PC-9 (cell line): ENCODE measurements at regions not wholly inside any gene's neighbourhood (a gene's known extent, or its start where the extent isn't known, plus 50 kb on each side); places are given as distances from the start of the nearest gene placed in this dataset.

Experiments
- BruUV-seq: library from RNA; stranded (reverse); fragments of 400-500 nt; replicated peaks from 2 replicates; lab custom pipeline; 2021; lab: Mats Ljungman, UMichigan
- CTCF ChIA-PET: fragments of 300-600 bp; sonication (Branson Sonifier 250); formaldehyde crosslinking; loops from one replicate; lab custom pipeline; 2022; ENCODE audit warnings: antibody characterized with exemption; lab: Charles Lee
- POLR2A ChIA-PET: fragments of 300-600 bp; sonication (Branson Sonifier 250); formaldehyde crosslinking; loops from one replicate; lab custom pipeline; 2022; ENCODE audit warnings: antibody characterized with exemption; ENCODE audit not compliant: unreplicated experiment; lab: Charles Lee
- DNase-seq, 2 experiments: peaks; one replicate each; pipeline versions ENCODE4 v3.0.0 to v3.0.0-alpha.2; 2015 to 2022; ENCODE audit warnings: mixed read lengths in 1 of 2
- H2AFZ ChIP-seq: fragments of 200-600 bp; sonication (generic); 2 replicates; pipeline ENCODE4 v1.8.1; 2017; ENCODE audit warnings: antibody characterized with exemption
- H3F3A ChIP-seq: fragments of 200-600 bp; sonication (generic); 2 replicates; pipeline ENCODE4 v1.8.1; 2017; ENCODE audit warnings: antibody characterized with exemption, mild to moderate bottlenecking, low read depth; ENCODE audit not compliant: insufficient read depth
- H3K27ac ChIP-seq: fragments of 200-600 bp; sonication (generic); 2 replicates; pipeline ENCODE4 v1.6.1; 2016; ENCODE audit warnings: mixed run types
- H3K27me3 ChIP-seq: fragments of 200-600 bp; sonication (generic); 2 replicates; pipeline ENCODE4 v1.6.1; 2016; ENCODE audit warnings: low read depth, mixed run types; ENCODE audit not compliant: insufficient read depth
- H3K36me3 ChIP-seq: fragments of 200-600 bp; sonication (generic); 2 replicates; pipeline ENCODE4 v1.6.1; 2016; ENCODE audit warnings: low read depth, mixed run types
- H3K4me1 ChIP-seq: fragments of 200-600 bp; sonication (generic); replicated peaks from 2 replicates; pipeline ENCODE4 v1.6.1; 2016; ENCODE audit warnings: mixed run types; ENCODE audit not compliant: insufficient read depth
- H3K4me2 ChIP-seq: fragments of 200-600 bp; sonication (generic); 2 replicates; pipeline ENCODE4 v1.6.1; 2017; ENCODE audit warnings: mixed run types
- H3K4me3 ChIP-seq: fragments of 200-600 bp; sonication (generic); 2 replicates; pipeline ENCODE4 v1.6.1; 2016; ENCODE audit warnings: mixed run types
- H3K79me2 ChIP-seq: fragments of 200-600 bp; sonication (generic); 2 replicates; pipeline ENCODE4 v1.6.1; 2017; ENCODE audit warnings: low read depth, mixed run types
- H3K9me2 ChIP-seq: fragments of 200-600 bp; sonication (generic); 2 replicates; pipeline ENCODE4 v1.8.1; 2017; ENCODE audit warnings: mild to moderate bottlenecking; ENCODE audit not compliant: insufficient read depth
- H3K9me3 ChIP-seq: fragments of 200-600 bp; sonication (generic); 2 replicates; pipeline ENCODE4 v1.8.1; 2016; ENCODE audit warnings: low read depth; ENCODE audit not compliant: insufficient read depth
- H4K20me1 ChIP-seq: fragments of 200-600 bp; sonication (generic); 2 replicates; pipeline ENCODE4 v1.8.1; 2017; ENCODE audit not compliant: insufficient read depth
- CTCF ChIP-seq: fragments of 200-600 bp; sonication (generic); conservative IDR thresholded peaks from 2 replicates; pipeline ENCODE4 v1.6.1; 2017; ENCODE audit warnings: mixed run types, antibody characterized with exemption, mild to moderate bottlenecking, moderate library complexity
- EZH2 ChIP-seq: fragments of 200-600 bp; sonication (generic); IDR thresholded peaks from 2 replicates; pipeline ENCODE4 v1.8.0; 2017; ENCODE audit warnings: antibody characterized with exemption, low read depth
- intact Hi-C: fragments of 100-400 bp; cut with micrococcal nuclease; formaldehyde crosslinking; loops from one replicate; pipeline ENCODE4 v1.10.0; 2022; ENCODE audit not compliant: unreplicated experiment

- no peak overlapping the region for H3K4me3 ChIP-seq
- no peaks in the 10 kb centered on the region for H3K79me2 ChIP-seq
- H3K9me2 ChIP-seq, result no peaks in the 10 kb centered on the region
- H2AFZ ChIP-seq, result no peak overlapping the region
- H3K27me3 ChIP-seq, result peaks cover 59% of the 10 kb centered on the region
- no peaks in the 10 kb centered on the region for H3F3A ChIP-seq
- H4K20me1 ChIP-seq, result no peaks in the 10 kb centered on the region
- TF ChIP-seq EZH2 (no peak), CTCF (no peak)
- intact Hi-C loops, result no loop called here
- no peak for DNase-seq
- no peak overlapping the region for H3K4me2 ChIP-seq
- H3K9me3 ChIP-seq, result no peaks in the 10 kb centered on the region
- ChIA-PET POLR2A (no interaction called here), CTCF (no interaction called here)
- H3K27ac ChIP-seq, result no peak overlapping the region
- BruUV-seq, result no TSS peak
- H3K36me3 ChIP-seq, result no peaks in the 10 kb centered on the region
- H3K4me1 ChIP-seq, result no peaks in the 10 kb centered on the region
These were observed 74.1 kb upstream of the MON1B start for GRCh38 chr16:77116856-77117255.

- Histone ChIP-seq H3K27me3 (peaks cover 59% of the 10 kb centered on the region), H3K9me3 (no peaks in the 10 kb centered on the region), H3K4me1 (no peaks in the 10 kb centered on the region), H3K36me3 (no peaks in the 10 kb centered on the region), H3F3A (no peaks in the 10 kb centered on the region), H3K4me3 (no peak overlapping the region), H3K27ac (no peak overlapping the region), H3K79me2 (no peaks in the 10 kb centered on the region), H2AFZ (no peak overlapping the region), H4K20me1 (no peaks in the 10 kb centered on the region), H3K4me2 (no peak overlapping the region), H3K9me2 (no peaks in the 10 kb centered on the region)
- no TSS peak for BruUV-seq
- ChIA-PET POLR2A (no interaction called here), CTCF (no interaction called here)
- TF ChIP-seq EZH2, result no peak
- intact Hi-C loops, result no loop called here
- no peak for DNase-seq
These were observed 73.3 kb upstream of the MON1B start for GRCh38 chr16:77117707-77118106.

DNA sequence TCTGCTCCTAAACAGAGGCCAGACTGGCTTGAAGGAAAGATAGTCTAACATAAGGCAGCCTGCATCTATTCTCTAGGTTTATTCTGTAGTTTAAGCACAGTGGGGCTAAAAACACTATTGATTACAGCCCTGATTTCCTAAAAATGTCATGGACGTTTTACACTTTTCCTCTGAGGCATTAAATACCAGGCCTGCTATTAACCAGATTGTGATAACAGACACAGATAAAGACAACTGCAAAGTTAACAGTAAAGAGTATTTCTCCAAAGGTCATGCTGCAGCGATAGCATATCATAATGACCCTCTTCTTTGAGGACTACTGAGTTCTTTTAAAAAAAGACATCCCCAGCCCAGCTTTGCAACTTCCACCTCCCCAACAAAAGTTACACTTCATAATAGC lies 59.6 kb upstream of the MON1B start:
- Histone ChIP-seq H3K9me2 (no peaks in the 10 kb centered on the region; the same call in 1 of the 2 replicates), H4K20me1 (no peaks in the 10 kb centered on the region; the same call in 1 of the 2 replicates), H3K4me3 (no peak overlapping the region), H3K9me3 (no peaks in the 10 kb centered on the region), H3F3A (no peaks in the 10 kb centered on the region), H3K79me2 (no peaks in the 10 kb centered on the region), H3K4me2 (no peak overlapping the region), H3K36me3 (no peaks in the 10 kb centered on the region), H3K27ac (no peak overlapping the region), H2AFZ (no peak overlapping the region), H3K4me1 (no peaks in the 10 kb centered on the region), H3K27me3 (peaks cover 58% of the 10 kb centered on the region)
- TF ChIP-seq CTCF (no peak), EZH2 (no peak)
- ChIA-PET CTCF (no interaction called here), POLR2A (no interaction called here)
- intact Hi-C loops, result no loop called here
- DNase-seq, result no peak
- BruUV-seq, result no TSS peak

- Histone ChIP-seq H3K4me3 (no peak overlapping the region), H4K20me1 (no peaks in the 10 kb centered on the region; the same call in 1 of the 2 replicates), H3K9me2 (no peaks in the 10 kb centered on the region; the same call in 1 of the 2 replicates), H3K27me3 (peaks cover 52% of the 10 kb centered on the region), H3K4me2 (no peak overlapping the region), H3F3A (no peaks in the 10 kb centered on the region), H3K79me2 (no peaks in the 10 kb centered on the region), H3K4me1 (no peaks in the 10 kb centered on the region), H3K36me3 (no peaks in the 10 kb centered on the region), H3K9me3 (no peaks in the 10 kb centered on the region), H2AFZ (no peak overlapping the region), H3K27ac (no peak overlapping the region)
- intact Hi-C loops, result no loop called here
- ChIA-PET POLR2A (no interaction called here), CTCF (no interaction called here)
- no TSS peak for BruUV-seq
- TF ChIP-seq CTCF (no peak), EZH2 (no peak)
- no peak for DNase-seq
These were observed 58.9 kb upstream of the MON1B start for GRCh38 chr16:77132051-77132618.
